ENCODE measurements at regions not wholly inside any gene's neighbourhood (a gene's known extent, or its start where the extent isn't known, plus 50 kb on each side); places are given as distances from the start of the nearest gene placed in this dataset.

DNA sequence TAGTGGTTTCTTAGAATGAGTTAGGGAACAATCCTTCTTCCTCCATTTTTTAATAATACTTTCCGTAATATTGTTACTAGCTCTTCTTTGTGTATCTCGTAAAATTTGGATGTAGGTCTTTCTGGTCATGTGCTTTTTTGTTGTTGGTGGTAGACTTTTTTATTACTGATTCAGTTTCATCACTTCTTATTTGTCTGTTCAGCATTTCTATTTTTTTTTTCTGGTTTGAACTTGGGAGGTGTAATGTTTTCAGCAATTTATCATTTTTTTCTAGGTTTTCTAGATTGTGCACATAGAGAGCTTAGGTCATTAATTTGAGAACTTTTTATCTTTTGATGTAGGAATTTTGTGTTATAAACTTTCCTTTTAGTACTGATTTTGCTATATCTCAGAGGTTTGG is 1299.9 kb downstream of the FSCB start:
- H3K27ac ChIP-seq (ENCODE audit: low read depth in 1 of 3, low read length in 2 of 3), result no peak overlapping the region
- FAIRE-seq (no peak), DNase-seq (no peak)
- H3K4me3 ChIP-seq (ENCODE audit: low read depth in 1 of 3, low read length in 3 of 3), result no peak overlapping the region
- no peaks in the 10 kb centered on the region for H3K9me3 ChIP-seq (ENCODE audit: control insufficient read depth in 2 of 2, insufficient read depth in 1 of 2, low read depth in 1 of 2, low read length in 1 of 2)
- H3K4me1 ChIP-seq (ENCODE audit: control insufficient read depth in 3 of 3, insufficient read depth in 2 of 3, low read depth in 1 of 3, low read length in 2 of 3), result no peaks in the 10 kb centered on the region
- WGBS, 3 donors, result 83 to 93% (median 88%) methylated on average over 2 of the region's 2 CpGs
- no peaks in the 10 kb centered on the region for H3K27me3 ChIP-seq (ENCODE audit: control insufficient read depth in 3 of 3, insufficient read depth in 3 of 3, low read length in 3 of 3)
- H3K36me3 ChIP-seq (ENCODE audit: control insufficient read depth in 3 of 3, insufficient read depth in 2 of 3, low read depth in 1 of 3, low read length in 3 of 3), result no peaks in the 10 kb centered on the region

DNA sequence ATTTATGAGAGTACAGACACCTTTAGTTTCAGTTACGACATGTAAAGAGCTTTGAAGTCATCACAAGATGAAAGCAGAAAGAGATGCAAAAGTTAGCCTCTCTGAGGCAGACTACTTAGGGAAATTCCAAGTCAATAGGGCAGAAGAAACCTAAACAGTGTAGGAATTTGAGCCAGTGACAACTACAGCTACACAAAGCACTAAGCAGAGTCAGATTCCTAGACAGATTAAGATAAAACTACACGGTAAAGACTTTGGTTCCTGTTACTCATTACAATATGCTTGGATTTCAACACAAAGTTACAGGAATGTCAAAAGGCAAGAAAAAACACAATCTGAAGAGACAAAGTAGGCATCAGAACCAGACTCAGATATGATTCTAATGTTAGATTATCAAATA is 1302.3 kb downstream of the FSCB start:
- H3K27me3 ChIP-seq (ENCODE audit: control insufficient read depth in 3 of 3, insufficient read depth in 3 of 3, low read length in 3 of 3), result no peaks in the 10 kb centered on the region
- H3K27ac ChIP-seq (ENCODE audit: low read depth in 1 of 3, low read length in 2 of 3), result no peak overlapping the region
- no peaks in the 10 kb centered on the region for H3K36me3 ChIP-seq (ENCODE audit: control insufficient read depth in 3 of 3, insufficient read depth in 2 of 3, low read depth in 1 of 3, low read length in 3 of 3)
- no peaks in the 10 kb centered on the region for H3K4me1 ChIP-seq (ENCODE audit: control insufficient read depth in 3 of 3, insufficient read depth in 2 of 3, low read depth in 1 of 3, low read length in 2 of 3)
- FAIRE-seq (no peak), DNase-seq (no peak)
- 56 to 60% (median 58%) methylated on average over 2 of the region's 2 CpGs for WGBS, 3 donors
- H3K4me3 ChIP-seq (ENCODE audit: low read depth in 1 of 3, low read length in 3 of 3), result no peak overlapping the region
- no peaks in the 10 kb centered on the region for H3K9me3 ChIP-seq (ENCODE audit: control insufficient read depth in 2 of 2, insufficient read depth in 1 of 2, low read depth in 1 of 2, low read length in 1 of 2)

DNA sequence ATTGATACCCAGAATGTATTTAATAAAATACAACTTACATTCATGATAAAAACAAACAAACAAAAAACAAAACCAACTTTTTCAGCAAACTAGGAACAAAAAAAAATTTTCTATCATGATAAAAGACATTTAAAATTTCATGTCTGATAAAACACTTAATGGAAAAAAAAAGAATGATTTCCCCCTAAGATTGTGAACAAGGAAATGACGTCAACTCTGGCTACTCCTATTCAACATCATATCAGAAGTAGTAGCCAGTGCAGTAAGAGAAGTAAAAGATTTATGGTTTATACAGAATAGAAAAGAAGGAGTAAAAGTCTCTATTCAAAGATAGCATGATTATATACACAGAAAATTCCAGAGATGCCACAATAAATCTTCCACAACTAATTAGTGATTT is 1306.6 kb downstream of the FSCB start:
- H3K36me3 ChIP-seq (ENCODE audit: control insufficient read depth in 3 of 3, insufficient read depth in 2 of 3, low read depth in 1 of 3, low read length in 3 of 3), result no peaks in the 10 kb centered on the region
- no peak overlapping the region for H3K4me3 ChIP-seq (ENCODE audit: low read depth in 1 of 3, low read length in 3 of 3)
- no peaks in the 10 kb centered on the region for H3K9me3 ChIP-seq (ENCODE audit: control insufficient read depth in 2 of 2, insufficient read depth in 1 of 2, low read depth in 1 of 2, low read length in 1 of 2)
- WGBS, 3 donors, result 65 to 71% (median 70%) methylated on average over 1 of the region's 1 CpG
- H3K4me1 ChIP-seq (ENCODE audit: control insufficient read depth in 3 of 3, insufficient read depth in 2 of 3, low read depth in 1 of 3, low read length in 2 of 3), result no peaks in the 10 kb centered on the region
- H3K27me3 ChIP-seq (ENCODE audit: control insufficient read depth in 3 of 3, insufficient read depth in 3 of 3, low read length in 3 of 3), result no peaks in the 10 kb centered on the region
- DNase-seq (no peak), FAIRE-seq (no peak)
- H3K27ac ChIP-seq (ENCODE audit: low read depth in 1 of 3, low read length in 2 of 3), result no peak overlapping the region

DNA sequence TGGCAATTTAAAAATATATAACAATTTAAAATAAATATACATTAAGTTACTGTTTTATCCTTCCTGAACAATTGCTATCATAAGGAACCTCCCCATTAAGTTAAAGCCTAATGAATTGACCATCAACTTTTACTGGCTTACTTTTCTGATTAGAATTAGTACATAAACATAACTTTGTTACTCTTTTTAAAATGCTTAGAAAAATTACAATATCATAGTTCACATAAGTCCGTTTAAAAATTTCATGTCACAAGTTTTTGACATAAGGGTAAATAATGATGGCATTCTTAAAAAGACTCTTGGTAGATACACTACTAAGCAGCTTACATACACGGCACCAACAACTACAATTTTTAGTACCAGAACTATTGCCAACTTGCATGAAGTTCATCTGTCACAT is 1308.6 kb downstream of the FSCB start:
- Histone ChIP-seq H3K4me3 (ENCODE audit: low read depth in 1 of 3, low read length in 3 of 3) (no peak overlapping the region), H3K4me1 (ENCODE audit: control insufficient read depth in 3 of 3, insufficient read depth in 2 of 3, low read depth in 1 of 3, low read length in 2 of 3) (no peaks in the 10 kb centered on the region), H3K27me3 (ENCODE audit: control insufficient read depth in 3 of 3, insufficient read depth in 3 of 3, low read length in 3 of 3) (no peaks in the 10 kb centered on the region), H3K9me3 (ENCODE audit: control insufficient read depth in 2 of 2, insufficient read depth in 1 of 2, low read depth in 1 of 2, low read length in 1 of 2) (no peaks in the 10 kb centered on the region), H3K27ac (ENCODE audit: low read depth in 1 of 3, low read length in 2 of 3) (no peak overlapping the region), H3K36me3 (ENCODE audit: control insufficient read depth in 3 of 3, insufficient read depth in 2 of 3, low read depth in 1 of 3, low read length in 3 of 3) (no peaks in the 10 kb centered on the region)
- no peak for DNase-seq
- WGBS, 3 donors, result 84 to 86% (median 85%) methylated on average over 2 of the region's 2 CpGs
- no peak for FAIRE-seq

DNA sequence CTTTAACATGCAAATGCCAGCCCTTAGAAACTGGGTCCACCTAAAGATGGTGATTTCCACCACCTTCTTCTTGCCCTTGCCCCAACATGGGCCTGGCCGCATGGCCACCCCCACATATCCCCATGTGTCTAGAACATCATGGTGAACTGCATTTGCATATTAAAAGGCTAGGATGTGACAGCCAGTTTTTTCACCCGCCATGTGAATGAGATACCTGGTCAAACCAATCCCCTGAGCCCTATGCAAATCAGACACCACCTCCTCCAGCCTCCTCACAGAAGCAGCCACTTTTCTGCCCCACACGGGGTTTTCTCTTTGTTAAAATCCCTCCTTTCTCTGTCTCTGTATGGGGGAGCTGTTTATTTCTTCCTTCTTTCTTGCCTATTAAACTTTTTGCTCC is 1322.5 kb downstream of the FSCB start:
- Histone ChIP-seq H3K27me3 (ENCODE audit: control insufficient read depth in 3 of 3, insufficient read depth in 3 of 3, low read length in 3 of 3) (no peaks in the 10 kb centered on the region), H3K9me3 (ENCODE audit: control insufficient read depth in 2 of 2, insufficient read depth in 1 of 2, low read depth in 1 of 2, low read length in 1 of 2) (no peaks in the 10 kb centered on the region), H3K36me3 (ENCODE audit: control insufficient read depth in 3 of 3, insufficient read depth in 2 of 3, low read depth in 1 of 3, low read length in 3 of 3) (no peaks in the 10 kb centered on the region), H3K4me1 (ENCODE audit: control insufficient read depth in 3 of 3, insufficient read depth in 2 of 3, low read depth in 1 of 3, low read length in 2 of 3) (no peaks in the 10 kb centered on the region), H3K27ac (ENCODE audit: low read depth in 1 of 3, low read length in 2 of 3) (no peak overlapping the region), H3K4me3 (ENCODE audit: low read depth in 1 of 3, low read length in 3 of 3) (no peak overlapping the region)
- WGBS, 3 donors, result 72 to 83% (median 75%) methylated on average over 3 of the region's 3 CpGs
- DNase-seq (no peak), FAIRE-seq (no peak)

DNA sequence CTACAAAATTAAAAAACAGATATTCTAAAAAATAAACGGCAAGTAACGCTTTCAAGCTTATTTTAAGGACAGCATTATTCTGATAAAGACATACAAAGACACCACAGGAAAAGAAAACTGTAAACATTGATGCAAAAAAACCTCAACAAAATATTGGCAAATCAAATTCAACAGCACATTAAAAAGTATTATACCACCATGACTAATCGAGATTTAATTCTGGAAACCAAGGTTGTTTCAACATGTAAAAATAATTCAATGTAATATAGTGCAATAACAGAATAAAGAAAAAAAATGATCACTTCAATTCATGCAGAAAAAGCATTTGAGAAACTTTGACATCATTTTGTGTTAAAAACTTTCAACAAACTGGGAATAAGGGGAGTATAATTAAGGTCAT is 1323.2 kb downstream of the FSCB start:
- H3K27me3 ChIP-seq (ENCODE audit: control insufficient read depth in 3 of 3, insufficient read depth in 3 of 3, low read length in 3 of 3), result no peaks in the 10 kb centered on the region
- H3K4me1 ChIP-seq (ENCODE audit: control insufficient read depth in 3 of 3, insufficient read depth in 2 of 3, low read depth in 1 of 3, low read length in 2 of 3), result no peaks in the 10 kb centered on the region
- H3K27ac ChIP-seq (ENCODE audit: low read depth in 1 of 3, low read length in 2 of 3), result no peak overlapping the region
- H3K36me3 ChIP-seq (ENCODE audit: control insufficient read depth in 3 of 3, insufficient read depth in 2 of 3, low read depth in 1 of 3, low read length in 3 of 3), result no peaks in the 10 kb centered on the region
- WGBS, 3 donors, result 85 to 91% (median 86%) methylated on average over 3 of the region's 3 CpGs
- H3K4me3 ChIP-seq (ENCODE audit: low read depth in 1 of 3, low read length in 3 of 3), result no peak overlapping the region
- no peak for DNase-seq
- no peak for FAIRE-seq
- no peaks in the 10 kb centered on the region for H3K9me3 ChIP-seq (ENCODE audit: control insufficient read depth in 2 of 2, insufficient read depth in 1 of 2, low read depth in 1 of 2, low read length in 1 of 2)

DNA sequence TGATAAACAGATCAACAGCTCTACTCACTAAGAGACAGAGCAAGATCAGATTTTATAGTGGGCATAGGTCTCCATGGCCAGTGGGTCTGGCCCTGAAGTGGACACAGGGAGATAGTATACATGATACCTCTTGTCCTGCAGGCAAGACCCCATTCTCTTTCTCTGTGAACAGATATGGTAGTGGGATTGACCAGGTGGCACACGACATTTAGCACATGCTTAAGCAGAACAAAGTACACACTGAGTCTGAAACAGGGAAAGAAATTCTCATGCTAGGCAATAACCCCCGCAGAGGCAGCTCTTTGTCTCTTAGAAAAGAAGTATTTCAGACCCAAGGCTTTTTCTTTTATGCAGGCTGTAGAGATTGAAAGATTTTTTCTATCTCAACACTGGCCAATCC is 1331.2 kb downstream of the FSCB start:
- no peak overlapping the region for H3K27ac ChIP-seq (ENCODE audit: low read depth in 1 of 3, low read length in 2 of 3)
- WGBS, 3 donors, result 64 to 70% (median 68%) methylated on average over 2 of the region's 2 CpGs
- FAIRE-seq (no peak), DNase-seq (no peak)
- no peaks in the 10 kb centered on the region for H3K27me3 ChIP-seq (ENCODE audit: control insufficient read depth in 3 of 3, insufficient read depth in 3 of 3, low read length in 3 of 3)
- H3K9me3 ChIP-seq (ENCODE audit: control insufficient read depth in 2 of 2, insufficient read depth in 1 of 2, low read depth in 1 of 2, low read length in 1 of 2), result no peaks in the 10 kb centered on the region
- H3K4me1 ChIP-seq (ENCODE audit: control insufficient read depth in 3 of 3, insufficient read depth in 2 of 3, low read depth in 1 of 3, low read length in 2 of 3), result no peaks in the 10 kb centered on the region
- no peak overlapping the region for H3K4me3 ChIP-seq (ENCODE audit: low read depth in 1 of 3, low read length in 3 of 3)
- H3K36me3 ChIP-seq (ENCODE audit: control insufficient read depth in 3 of 3, insufficient read depth in 2 of 3, low read depth in 1 of 3, low read length in 3 of 3), result no peaks in the 10 kb centered on the region

DNA sequence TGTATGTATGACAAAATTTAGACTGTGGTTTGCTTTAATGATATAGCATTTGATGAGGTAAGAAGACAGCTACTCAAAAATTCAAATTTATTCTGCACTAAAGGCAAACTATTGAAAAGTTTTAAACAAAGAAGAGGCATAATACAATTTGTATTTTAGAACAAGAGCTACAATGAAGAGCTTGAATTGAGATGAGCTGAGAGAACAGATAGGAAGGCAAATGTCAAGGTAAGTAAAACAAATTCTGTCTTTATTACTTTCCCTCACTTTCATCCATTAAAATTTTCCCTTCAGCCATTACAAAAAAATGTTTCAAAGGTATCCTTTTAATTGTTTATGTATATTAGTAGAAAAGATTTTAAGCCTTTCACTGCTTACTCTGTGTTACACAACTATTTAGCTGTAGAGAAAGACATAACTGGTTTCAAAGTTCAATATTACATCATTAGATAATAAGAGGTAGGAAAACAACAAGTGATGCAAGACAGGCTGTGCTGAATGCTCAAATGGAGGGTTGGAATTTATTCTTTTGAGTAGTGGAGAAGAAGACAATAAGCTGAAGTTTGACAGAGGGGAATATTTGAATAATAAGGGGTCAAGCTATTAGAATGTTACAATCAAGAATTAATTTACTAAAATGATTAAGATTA is 1334.1 kb downstream of the FSCB start:
- DNase-seq, result peak in 1 of 2 donors; percentile 66
- Histone ChIP-seq H3K9me3 (ENCODE audit: control insufficient read depth in 2 of 2, insufficient read depth in 1 of 2, low read depth in 1 of 2, low read length in 1 of 2) (no peaks in the 10 kb centered on the region), H3K27ac (ENCODE audit: low read depth in 1 of 3, low read length in 2 of 3) (no peak overlapping the region), H3K4me3 (ENCODE audit: low read depth in 1 of 3, low read length in 3 of 3) (no peak overlapping the region), H3K36me3 (ENCODE audit: control insufficient read depth in 3 of 3, insufficient read depth in 2 of 3, low read depth in 1 of 3, low read length in 3 of 3) (no peaks in the 10 kb centered on the region), H3K27me3 (ENCODE audit: control insufficient read depth in 3 of 3, insufficient read depth in 3 of 3, low read length in 3 of 3) (no peaks in the 10 kb centered on the region), H3K4me1 (ENCODE audit: control insufficient read depth in 3 of 3, insufficient read depth in 2 of 3, low read depth in 1 of 3, low read length in 2 of 3) (peaks cover 0 to 8% (median 0%) of the 10 kb centered on the region in 3 donors)
- no peak for FAIRE-seq

DNA sequence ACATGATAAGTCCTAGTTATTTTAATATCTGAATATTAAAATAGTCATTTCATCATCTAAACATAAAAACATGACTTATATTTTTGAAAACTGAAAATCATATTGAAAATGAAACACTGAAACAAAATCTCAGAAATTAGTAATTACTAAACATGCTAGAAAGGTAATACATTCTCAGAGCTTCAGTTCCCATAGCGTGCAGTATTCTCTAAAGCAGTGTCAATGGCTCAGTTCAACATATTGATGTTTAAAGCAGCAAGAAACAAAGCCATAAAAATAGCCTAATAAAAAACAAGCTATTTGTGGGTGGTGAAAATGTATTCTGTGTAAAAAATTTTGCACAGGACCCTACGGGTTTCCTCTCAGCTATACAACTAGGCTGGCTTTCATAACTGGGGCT is 1337.4 kb downstream of the FSCB start:
- FAIRE-seq, result no peak
- 80 to 87% (median 83%) methylated on average over 2 of the region's 2 CpGs for WGBS, 3 donors

More for the DNA sequence above, 1337.4 kb downstream of the FSCB start:
- H3K9me3 ChIP-seq (ENCODE audit: control insufficient read depth in 2 of 2, insufficient read depth in 1 of 2, low read depth in 1 of 2, low read length in 1 of 2), result no peaks in the 10 kb centered on the region
- H3K36me3 ChIP-seq (ENCODE audit: control insufficient read depth in 3 of 3, insufficient read depth in 2 of 3, low read depth in 1 of 3, low read length in 3 of 3), result no peaks in the 10 kb centered on the region
- H3K27me3 ChIP-seq (ENCODE audit: control insufficient read depth in 3 of 3, insufficient read depth in 3 of 3, low read length in 3 of 3), result no peaks in the 10 kb centered on the region
- H3K4me3 ChIP-seq (ENCODE audit: low read depth in 1 of 3, low read length in 3 of 3), result no peak overlapping the region
- DNase-seq, result no peak
- H3K27ac ChIP-seq (ENCODE audit: low read depth in 1 of 3, low read length in 2 of 3), result no peak overlapping the region
- peaks cover 0 to 10% (median 0%) of the 10 kb centered on the region in 3 donors for H3K4me1 ChIP-seq (ENCODE audit: control insufficient read depth in 3 of 3, insufficient read depth in 2 of 3, low read depth in 1 of 3, low read length in 2 of 3)

Measured in small intestine (tissue), 7 donors.